Stimulated activated memory B cell treated with anti-CD40 and anti-IgM and Interleukin-4, amounts not matched to agents 10 μg/mL and 1 μg/mL and 100 μg/mL, for 72 hours (primary cell): ENCODE measurements at regions not wholly inside any gene's neighbourhood (a gene's known extent, or its start where the extent isn't known, plus 50 kb on each side); places are given as distances from the start of the nearest gene placed in this dataset.
A peak's percentile ranks its signal among the peaks of the same experiment; 100 is the strongest.
"Not testable (repeated sequence)": the region's sequence is repeated elsewhere in the genome, so short reads cannot be mapped to it uniquely, and the experiment has no call there.

Experiments used
- ATAC-seq: fragments of 150-1000 bp; cut with Tn5 transposase; 2 replicates; pipeline ENCODE4 v1.10.0; 2021
- H3K27ac Mint-ChIP-seq: one replicate; pipeline ENCODE4 v1.8.0; 2022; ENCODE audit warnings: mild to moderate bottlenecking, mixed read lengths
- H3K27me3 Mint-ChIP-seq: one replicate; pipeline ENCODE4 v1.8.0; 2022; ENCODE audit warnings: mixed read lengths
- H3K36me3 Mint-ChIP-seq: one replicate; pipeline ENCODE4 v1.8.0; 2022; ENCODE audit warnings: mixed read lengths
- H3K4me1 Mint-ChIP-seq: one replicate; pipeline ENCODE4 v1.8.0; 2022; ENCODE audit warnings: mixed read lengths
- H3K4me3 Mint-ChIP-seq: one replicate; pipeline ENCODE4 v1.8.0; 2022; ENCODE audit warnings: mild to moderate bottlenecking, moderate library complexity, mixed read lengths
- H3K9me3 Mint-ChIP-seq: one replicate; pipeline ENCODE4 v1.8.0; 2022; ENCODE audit warnings: mixed read lengths

GRCh38 chr17:72382971-72383722 is 262.3 kb downstream of the SOX9 start:
- Mint-ChIP-seq H3K27ac (no peak overlapping the region), H3K27me3 (peaks cover 33% of the 10 kb centered on the region), H3K9me3 (no peaks in the 10 kb centered on the region), H3K4me1 (no peaks in the 10 kb centered on the region), H3K36me3 (no peaks in the 10 kb centered on the region), H3K4me3 (no peak overlapping the region)
- no peak for ATAC-seq

DNA sequence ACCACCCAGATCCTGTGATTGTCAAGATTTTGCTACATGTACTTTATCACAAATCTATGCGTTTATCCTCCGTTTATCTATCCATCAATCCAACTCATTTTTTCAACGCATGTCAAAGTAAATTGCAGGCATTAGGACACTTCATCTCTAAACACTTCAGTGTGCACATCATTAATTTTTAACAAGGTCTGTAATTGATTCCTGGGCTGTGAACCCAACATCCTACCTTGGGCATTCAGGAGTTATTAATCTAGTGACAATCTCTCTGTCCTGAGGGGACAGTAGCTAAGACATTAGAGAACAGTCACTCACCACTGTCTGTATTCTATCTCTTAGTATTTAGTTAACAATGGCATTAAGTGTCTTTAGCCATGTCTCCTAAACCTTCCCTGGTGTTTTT is 264.7 kb downstream of the SOX9 start:
- no peaks in the 10 kb centered on the region for H3K4me1 Mint-ChIP-seq
- H3K27me3 Mint-ChIP-seq = peaks cover 29% of the 10 kb centered on the region
- no peaks in the 10 kb centered on the region for H3K36me3 Mint-ChIP-seq
- ATAC-seq = no peak
- H3K4me3 Mint-ChIP-seq = no peak overlapping the region
- H3K9me3 Mint-ChIP-seq = no peaks in the 10 kb centered on the region
- no peak overlapping the region for H3K27ac Mint-ChIP-seq

GRCh38 chr17:72386173-72386572 is 265.4 kb downstream of the SOX9 start:
- H3K27ac Mint-ChIP-seq, H3K4me3 Mint-ChIP-seq, H3K4me1 Mint-ChIP-seq, H3K9me3 Mint-ChIP-seq, ATAC-seq, H3K36me3 Mint-ChIP-seq: not testable (repeated sequence)
- H3K27me3 Mint-ChIP-seq = peaks cover 29% of the 10 kb centered on the region

DNA sequence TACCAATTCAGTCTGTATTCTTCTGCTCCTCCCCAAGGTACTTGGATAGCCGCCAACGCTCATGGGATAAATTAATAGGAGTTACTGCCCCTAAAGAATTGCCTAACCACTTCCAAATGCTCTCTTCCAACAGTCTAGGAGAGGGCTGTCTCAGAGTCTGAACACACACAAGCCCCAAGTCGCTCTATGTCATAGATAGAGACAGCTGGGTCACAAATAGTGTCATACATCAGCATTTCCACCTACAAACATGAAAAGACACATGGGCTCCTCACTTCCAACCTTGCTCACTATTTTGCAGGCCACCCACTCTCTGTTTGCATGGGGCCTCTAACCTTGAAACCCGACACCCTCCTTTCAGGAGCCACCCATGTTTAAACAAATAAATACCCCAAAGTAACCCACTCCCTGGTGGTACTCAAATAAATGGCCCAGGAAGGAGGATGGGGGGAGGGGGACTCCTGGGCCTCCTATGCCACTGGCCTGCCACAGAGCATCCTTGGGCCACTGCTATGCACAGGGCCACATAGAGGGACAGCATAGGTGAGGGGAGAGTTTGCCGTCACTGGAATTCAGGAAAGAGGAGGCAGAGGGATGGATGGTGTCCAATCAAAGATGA is 265.9 kb downstream of the SOX9 start:
- no peaks in the 10 kb centered on the region for H3K9me3 Mint-ChIP-seq
- H3K4me1 Mint-ChIP-seq = no peaks in the 10 kb centered on the region

GRCh38 chr17:72387487-72387886 is 266.7 kb downstream of the SOX9 start:
- no peak for ATAC-seq
- Mint-ChIP-seq H3K27ac (no peak overlapping the region), H3K36me3 (no peaks in the 10 kb centered on the region), H3K4me3 (no peak overlapping the region), H3K27me3 (peaks cover 17% of the 10 kb centered on the region), H3K4me1 (no peaks in the 10 kb centered on the region), H3K9me3 (no peaks in the 10 kb centered on the region)

More for the DNA sequence above, 265.9 kb downstream of the SOX9 start:
- no peak for ATAC-seq
- peaks cover 25% of the 10 kb centered on the region for H3K27me3 Mint-ChIP-seq
- no peak overlapping the region for H3K4me3 Mint-ChIP-seq
- no peaks in the 10 kb centered on the region for H3K36me3 Mint-ChIP-seq
- H3K27ac Mint-ChIP-seq = no peak overlapping the region

DNA sequence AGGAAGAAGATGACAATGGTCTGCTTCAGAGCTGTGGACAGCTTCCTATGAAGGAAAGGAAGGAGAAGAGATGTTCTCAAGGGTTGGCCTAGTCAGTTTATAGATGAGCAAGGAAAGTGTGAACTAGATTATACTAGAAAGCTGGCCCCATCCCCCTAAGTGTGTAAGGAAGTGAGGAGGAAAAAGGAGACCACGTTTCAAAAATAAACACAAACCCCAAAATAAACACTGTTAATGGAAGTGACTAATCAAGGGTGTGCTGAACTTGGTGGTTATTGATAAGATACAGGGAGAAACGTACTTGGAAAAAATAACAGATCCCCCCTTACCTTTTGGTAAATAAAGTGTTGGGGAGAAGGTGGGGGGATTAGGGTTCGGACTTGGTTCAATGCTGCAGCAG is 267.1 kb downstream of the SOX9 start:
- no peaks in the 10 kb centered on the region for H3K9me3 Mint-ChIP-seq
- H3K27ac Mint-ChIP-seq = no peak overlapping the region
- H3K4me3 Mint-ChIP-seq = no peak overlapping the region
- ATAC-seq = no peak
- peaks cover 12% of the 10 kb centered on the region for H3K27me3 Mint-ChIP-seq
- H3K36me3 Mint-ChIP-seq = no peaks in the 10 kb centered on the region
- no peaks in the 10 kb centered on the region for H3K4me1 Mint-ChIP-seq

- Mint-ChIP-seq H3K4me3 (no peak overlapping the region), H3K9me3 (no peaks in the 10 kb centered on the region), H3K4me1 (no peaks in the 10 kb centered on the region), H3K27ac (no peak overlapping the region), H3K27me3 (peaks cover 11% of the 10 kb centered on the region), H3K36me3 (no peaks in the 10 kb centered on the region)
- peak; percentile 58 for ATAC-seq
Measured at GRCh38 chr17:72388765-72389473, 268.1 kb downstream of the SOX9 start.

GRCh38 chr17:72390675-72391508 is 270.1 kb downstream of the SOX9 start:
- no peaks in the 10 kb centered on the region for H3K36me3 Mint-ChIP-seq
- no peak overlapping the region for H3K27ac Mint-ChIP-seq
- no peaks in the 10 kb centered on the region for H3K4me1 Mint-ChIP-seq
- no peak overlapping the region for H3K4me3 Mint-ChIP-seq
- peaks cover 11% of the 10 kb centered on the region for H3K27me3 Mint-ChIP-seq
- H3K9me3 Mint-ChIP-seq = no peaks in the 10 kb centered on the region
- ATAC-seq = no peak

GRCh38 chr17:72392056-72393010 is 271.5 kb downstream of the SOX9 start:
- Mint-ChIP-seq H3K36me3 (no peaks in the 10 kb centered on the region), H3K27me3 (peaks cover under 1% of the 10 kb centered on the region), H3K27ac (no peak overlapping the region), H3K4me3 (no peak overlapping the region), H3K4me1 (no peaks in the 10 kb centered on the region), H3K9me3 (no peaks in the 10 kb centered on the region)
- peak; percentile 60 for ATAC-seq

DNA sequence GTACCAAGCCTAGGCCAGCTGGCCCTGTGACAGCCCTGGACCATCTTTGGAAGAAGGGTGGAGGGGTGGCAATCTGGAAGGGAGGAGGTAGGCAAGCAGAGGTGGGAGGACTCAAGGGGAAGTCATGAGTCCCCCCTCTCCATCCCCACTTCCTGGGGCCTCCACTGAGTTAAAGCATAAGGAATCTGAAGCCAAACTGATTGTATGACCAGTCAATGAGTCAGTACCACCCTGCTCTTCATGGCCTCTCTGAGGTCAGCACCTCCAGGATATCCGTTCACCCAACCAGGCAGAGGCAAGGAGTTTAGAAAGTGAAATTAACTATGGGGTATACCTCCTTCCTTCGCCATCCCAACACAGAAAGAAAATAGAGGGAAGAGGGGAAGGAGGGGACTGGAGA is 272.7 kb downstream of the SOX9 start:
- no peak for ATAC-seq
- Mint-ChIP-seq H3K36me3 (no peaks in the 10 kb centered on the region), H3K27ac (no peak overlapping the region), H3K4me1 (no peaks in the 10 kb centered on the region), H3K27me3 (no peaks in the 10 kb centered on the region), H3K9me3 (no peaks in the 10 kb centered on the region), H3K4me3 (no peak overlapping the region)

DNA sequence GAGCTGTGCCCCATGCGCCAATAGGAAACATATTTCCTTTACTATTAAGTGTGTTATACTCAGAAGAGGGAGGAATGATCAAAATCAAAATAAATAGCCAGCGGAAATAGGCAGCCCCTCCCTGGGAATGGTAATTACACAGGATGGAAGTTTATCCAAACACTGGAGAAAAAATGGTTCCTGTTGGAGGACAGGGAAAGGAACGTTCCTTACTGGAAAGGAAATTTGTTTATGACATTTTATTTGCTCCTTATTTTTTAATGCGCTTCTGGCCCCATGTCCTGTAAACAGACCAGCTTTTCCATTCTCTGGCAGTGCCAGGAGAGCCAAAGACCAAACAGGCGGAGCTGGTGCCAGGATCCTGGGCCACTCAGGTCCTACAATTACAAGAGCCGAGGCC is 273.7 kb downstream of the SOX9 start:
- Mint-ChIP-seq H3K4me1 (no peaks in the 10 kb centered on the region), H3K27ac (no peak overlapping the region), H3K27me3 (no peaks in the 10 kb centered on the region), H3K4me3 (no peak overlapping the region), H3K36me3 (no peaks in the 10 kb centered on the region), H3K9me3 (no peaks in the 10 kb centered on the region)
- no peak for ATAC-seq

GRCh38 chr17:72396121-72396520 is 275.3 kb downstream of the SOX9 start:
- no peaks in the 10 kb centered on the region for H3K27me3 Mint-ChIP-seq
- H3K27ac Mint-ChIP-seq = no peak overlapping the region
- H3K4me3 Mint-ChIP-seq = no peak overlapping the region
- no peaks in the 10 kb centered on the region for H3K36me3 Mint-ChIP-seq
- no peak for ATAC-seq
- H3K4me1 Mint-ChIP-seq = no peaks in the 10 kb centered on the region
- no peaks in the 10 kb centered on the region for H3K9me3 Mint-ChIP-seq

DNA sequence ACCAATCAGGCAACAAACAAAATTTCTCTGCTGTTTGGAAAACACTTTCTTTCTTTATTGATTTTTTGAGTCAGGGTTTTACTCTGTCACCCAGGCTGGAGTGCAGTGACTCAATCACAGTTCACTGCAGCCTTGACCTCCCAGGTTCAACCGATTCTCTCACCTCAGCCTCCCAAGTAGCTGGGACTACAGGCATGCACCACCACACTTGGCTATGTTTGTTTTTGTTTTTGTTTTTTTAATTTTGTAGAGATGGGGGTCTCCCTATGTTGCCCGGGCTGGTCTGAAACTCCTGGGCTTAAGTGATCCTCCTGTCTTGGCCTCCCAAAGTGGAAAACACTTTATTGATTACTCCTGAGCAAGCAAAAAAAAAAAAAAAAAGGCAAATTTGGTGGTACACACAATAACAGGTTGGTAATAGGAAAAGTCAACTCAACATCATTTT is 276.4 kb downstream of the SOX9 start:
- no peaks in the 10 kb centered on the region for H3K27me3 Mint-ChIP-seq
- no peaks in the 10 kb centered on the region for H3K36me3 Mint-ChIP-seq
- H3K4me1 Mint-ChIP-seq = no peaks in the 10 kb centered on the region
- no peak for ATAC-seq
- no peak overlapping the region for H3K27ac Mint-ChIP-seq
- H3K4me3 Mint-ChIP-seq = no peak overlapping the region
- H3K9me3 Mint-ChIP-seq = no peaks in the 10 kb centered on the region

GRCh38 chr17:72397687-72398086 is 276.9 kb downstream of the SOX9 start:
- Mint-ChIP-seq H3K4me3 (no peak overlapping the region), H3K36me3 (no peaks in the 10 kb centered on the region), H3K9me3 (no peaks in the 10 kb centered on the region), H3K4me1 (no peaks in the 10 kb centered on the region), H3K27ac (no peak overlapping the region), H3K27me3 (no peaks in the 10 kb centered on the region)
- no peak for ATAC-seq
